Lower leg skin (tissue), 4 donors: ENCODE measurements at regions not wholly inside any gene's neighbourhood (a gene's known extent, or its start where the extent isn't known, plus 50 kb on each side); places are given as distances from the start of the nearest gene placed in this dataset.

Source experiments
- DNase-seq, 2 donors: peaks; one replicate each; pipeline ENCODE4 v3.0.0-alpha.2; 2019; ENCODE audit warnings: low spot score in 2 of 2
- H3K4me3 ChIP-seq: fragments of 200-600 bp; sonication (generic); 2 replicates; pipeline ENCODE4 v1.5.1; 2017; ENCODE audit warnings: mild to moderate bottlenecking, low read depth; ENCODE audit not compliant: poor library complexity, severe bottlenecking
- CTCF ChIP-seq, 3 donors: fragments of 450-650 bp; IDR thresholded peaks; one replicate each; pipeline ENCODE4 v1.5.1; 2016; ENCODE audit warnings: antibody characterized with exemption in 3 of 3, mild to moderate bottlenecking in 3 of 3, moderate library complexity in 2 of 3
- POLR2A ChIP-seq, 2 donors: fragments of 450-650 bp; IDR thresholded peaks; one replicate each; pipeline ENCODE4 v1.6.1; 2016 to 2017; ENCODE audit warnings: antibody characterized with exemption in 2 of 2, mild to moderate bottlenecking in 1 of 2, moderate library complexity in 1 of 2
- WGBS, 2 donors: methylation state at CpG; one replicate each; pipeline ENCODE4 v1.1.5; 2018; 5-methylcytosine and 5-hydroxymethylcytosine counted together
- intact Hi-C: fragments of 100-400 bp; cut with DNase I; formaldehyde crosslinking; loops from one replicate; pipeline ENCODE4 v1.15.0; 2023; ENCODE audit warnings: low total_unique reads

DNA sequence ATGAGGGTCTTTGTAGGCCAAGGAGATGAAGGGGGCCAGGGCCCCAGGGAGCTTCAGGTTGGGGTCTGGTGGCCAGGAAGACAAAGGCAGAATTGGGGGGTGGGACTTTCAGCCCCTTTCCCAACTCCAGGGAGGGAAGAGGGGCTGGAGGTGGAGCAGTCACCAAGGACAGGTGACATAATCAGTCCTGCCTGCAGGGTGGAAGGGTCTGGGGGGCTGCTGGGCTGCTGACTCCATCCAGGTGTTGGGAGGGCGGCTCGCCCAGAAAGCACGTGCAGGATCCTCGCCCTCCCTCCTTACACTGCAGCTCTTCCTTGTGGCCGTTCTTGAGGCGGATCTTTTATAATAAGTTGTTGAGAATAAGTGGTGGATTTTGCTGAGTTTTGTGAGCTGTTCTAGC is 1491.1 kb downstream of the TBC1D22A start:
- intact Hi-C loops, result no loop called here
- no peak overlapping the region for H3K4me3 ChIP-seq
- WGBS, 2 donors, result 61 to 64% methylated on average over 6 of the region's 6 CpGs
- peak in 1 of 2 donors; percentile 74 for DNase-seq
- no peak for TF ChIP-seq CTCF (IDR thresholded peaks at IDR 0.05)
- no peak for TF ChIP-seq POLR2A (IDR thresholded peaks at IDR 0.05)

- no peak for TF ChIP-seq CTCF (IDR thresholded peaks at IDR 0.05)
- intact Hi-C loops, result no loop called here
- DNase-seq, result peak in 1 of 2 donors; percentile 65
- no peak overlapping the region for H3K4me3 ChIP-seq
- 48 to 64% methylated on average over 13 of the region's 13 CpGs for WGBS, 2 donors
Observed at GRCh38 chr22:48253136-48253535, 1490.7 kb downstream of the TBC1D22A start.

DNA sequence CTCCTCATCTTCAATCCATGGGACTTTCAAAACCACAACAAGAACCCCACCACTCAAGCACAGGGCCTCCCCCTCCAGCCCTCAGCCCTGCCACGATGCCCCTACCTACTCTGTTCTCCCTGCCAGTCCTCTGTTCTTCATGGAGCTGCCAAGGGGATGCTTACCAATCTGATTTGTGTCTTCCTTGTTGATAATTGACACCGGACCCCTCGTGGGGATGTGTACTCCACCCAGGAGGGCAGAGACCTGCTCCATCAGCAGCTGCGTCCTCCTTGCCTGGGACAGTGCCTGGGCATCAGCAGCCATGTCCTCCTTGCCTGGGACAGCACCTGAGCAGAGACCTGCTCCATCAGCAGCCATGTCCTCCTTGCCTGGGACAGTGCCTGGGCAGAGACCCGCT is 1489.2 kb downstream of the TBC1D22A start:
- DNase-seq, result peak in 1 of 2 donors; percentile 63
- intact Hi-C loops, result no loop called here
- WGBS, 2 donors, result 80% methylated on average over 4 of the region's 5 CpGs
- no peak overlapping the region for H3K4me3 ChIP-seq
- no peak for TF ChIP-seq CTCF (IDR thresholded peaks at IDR 0.05)

GRCh38 chr22:48250937-48251530 is 1488.6 kb downstream of the TBC1D22A start:
- TF ChIP-seq CTCF (IDR thresholded peaks at IDR 0.05) (no peak), POLR2A (IDR thresholded peaks at IDR 0.05) (no peak)
- 73 to 79% methylated on average over 5 of the region's 5 CpGs for whole genome bisulfite sequencing, 2 donors

DNA sequence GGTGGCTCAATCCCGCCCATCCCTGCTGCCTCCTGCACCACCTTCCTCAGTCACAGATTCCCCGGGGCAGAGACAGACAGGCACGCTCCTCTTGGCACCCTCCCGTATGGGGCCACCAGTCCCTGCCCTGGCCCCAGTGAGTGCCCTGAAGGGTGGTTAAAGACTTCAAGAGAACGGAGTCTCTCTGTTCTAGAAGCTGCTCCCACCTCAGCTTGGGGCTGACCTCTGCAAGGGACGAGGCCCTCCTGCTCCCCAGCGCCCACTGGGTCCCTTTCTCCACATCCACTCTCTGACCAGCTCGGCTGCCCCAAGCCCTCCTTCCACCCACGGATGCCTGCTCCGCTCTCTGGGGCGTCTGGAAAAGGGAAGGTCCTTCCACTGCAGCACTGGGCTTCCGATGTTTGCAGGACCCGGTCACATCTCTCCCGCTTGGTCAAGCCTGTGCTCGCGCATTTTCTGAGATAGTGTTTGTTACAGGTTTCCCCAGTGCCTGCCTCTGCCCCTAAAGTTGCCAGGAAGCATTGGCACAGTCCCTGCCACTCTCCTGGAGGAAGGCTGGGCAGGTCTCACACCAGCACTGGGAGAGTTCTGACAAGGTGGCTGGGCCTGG is 1487.9 kb downstream of the TBC1D22A start:
- peak in 1 of 2 donors; percentile 78 for DNase-seq
- TF ChIP-seq CTCF (IDR thresholded peaks at IDR 0.05) (no peak), POLR2A (IDR thresholded peaks at IDR 0.05) (no peak)
- intact Hi-C loops, result no loop called here
- 55 to 59% methylated on average over 16 of the region's 16 CpGs for WGBS, 2 donors
- H3K4me3 ChIP-seq, result no peak overlapping the region

More at GRCh38 chr22:48250937-48251530, 1488.6 kb downstream of the TBC1D22A start:
- no peak for DNase-seq
- H3K4me3 ChIP-seq, result no peak overlapping the region
- intact Hi-C loops, result no loop called here
